GM12864 (cell line): ENCODE measurements at regions not wholly inside any gene's neighbourhood (a gene's known extent, or its start where the extent isn't known, plus 50 kb on each side); places are given as distances from the start of the nearest gene placed in this dataset.

Experiments
- DNase-seq: peaks from one replicate; pipeline ENCODE4 v3.0.0-alpha.2; 2011; ENCODE audit warnings: low read depth
- H3K4me3 ChIP-seq: 2 replicates; pipeline ENCODE4 v1.5.1; 2011; ENCODE audit warnings: mild to moderate bottlenecking, low read depth, low read length, control low read depth
- CTCF ChIP-seq: IDR thresholded peaks from 2 replicates; pipeline ENCODE4 v1.5.1; 2011; ENCODE audit warnings: low read depth, mild to moderate bottlenecking, moderate library complexity, low read length, control low read depth, inconsistent platforms; ENCODE audit errors: missing control alignments

GRCh38 chr15:31468911-31469785 lies 142.5 kb downstream of the KLF13 start:
- TF ChIP-seq CTCF = no peak
- DNase-seq = no peak
- H3K4me3 ChIP-seq = no peak overlapping the region

- TF ChIP-seq CTCF = no peak
- DNase-seq = no peak
Measured at GRCh38 chr15:31469786-31470525, 143.3 kb downstream of the KLF13 start.

GRCh38 chr15:31470756-31471155 lies 144.1 kb downstream of the KLF13 start:
- no peak for TF ChIP-seq CTCF
- no peak overlapping the region for H3K4me3 ChIP-seq
- no peak for DNase-seq

More at GRCh38 chr15:31469786-31470525, 143.3 kb downstream of the KLF13 start:
- no peak overlapping the region for H3K4me3 ChIP-seq

GRCh38 chr15:31471731-31472430 lies 145.2 kb downstream of the KLF13 start:
- DNase-seq = no peak
- no peak for TF ChIP-seq CTCF
- no peak overlapping the region for H3K4me3 ChIP-seq

GRCh38 chr15:31472636-31473384 lies 146.2 kb downstream of the KLF13 start:
- DNase-seq = peak; percentile 81
- no peak for TF ChIP-seq CTCF
- H3K4me3 ChIP-seq = peak overlapping the region; percentile 45

GRCh38 chr15:31473385-31474058 lies 146.9 kb downstream of the KLF13 start:
- no peak for TF ChIP-seq CTCF
- DNase-seq = no peak
- H3K4me3 ChIP-seq = peak overlapping the region; percentile 45; the same call in 1 of the 2 replicates
